ENCODE measurements at regions not wholly inside any gene's neighbourhood (a gene's known extent, or its start where the extent isn't known, plus 50 kb on each side); places are given as distances from the start of the nearest gene placed in this dataset.
A peak's percentile ranks its signal among the peaks of the same experiment; 100 is the strongest.

- Histone ChIP-seq H3K27me3 (no peaks in the 10 kb centered on the region), H3K4me1 (peaks cover 46% of the 10 kb centered on the region), H3K27ac (no peak overlapping the region), H3K36me3 (no peaks in the 10 kb centered on the region), H3K4me3 (no peak overlapping the region), H3K9me3 (replicated peaks) (no peaks in the 10 kb centered on the region)
- no peak for DNase-seq
These were observed 82.2 kb downstream of the EPDR1 start for GRCh38 chr7:38002689-38003088.

- peaks cover 18% of the 10 kb centered on the region for H3K4me1 ChIP-seq
- H3K4me3 ChIP-seq, result no peak overlapping the region
- peak overlapping the region; percentile 9; the same call in 1 of the 2 replicates for H3K27ac ChIP-seq
- no peaks in the 10 kb centered on the region for H3K36me3 ChIP-seq
- no peak for DNase-seq
- H3K27me3 ChIP-seq, result no peaks in the 10 kb centered on the region
- peaks cover 11% of the 10 kb centered on the region; the same call in 1 of the 2 replicates for H3K9me3 ChIP-seq (replicated peaks)
These were observed 86.1 kb downstream of the EPDR1 start for GRCh38 chr7:38006559-38006958.

GRCh38 chr7:38007096-38007495 is 86.7 kb downstream of the EPDR1 start:
- Histone ChIP-seq H3K9me3 (replicated peaks) (peaks cover 11% of the 10 kb centered on the region; the same call in 1 of the 2 replicates), H3K36me3 (no peaks in the 10 kb centered on the region), H3K4me3 (no peak overlapping the region), H3K27ac (peak overlapping the region; percentile 9; the same call in 1 of the 2 replicates), H3K27me3 (no peaks in the 10 kb centered on the region), H3K4me1 (peaks cover 18% of the 10 kb centered on the region)
- DNase-seq, result no peak

- H3K36me3 ChIP-seq, result no peaks in the 10 kb centered on the region
- H3K4me3 ChIP-seq, result no peak overlapping the region
- peak; percentile 64 to 65 for DNase-seq
These were observed 92.8 kb downstream of the EPDR1 start for GRCh38 chr7:38013246-38013645.

GRCh38 chr7:38016567-38016966 is 96.1 kb downstream of the EPDR1 start:
- Histone ChIP-seq H3K36me3 (no peaks in the 10 kb centered on the region), H3K27ac (no peak overlapping the region), H3K4me3 (no peak overlapping the region), H3K4me1 (peaks cover 14% of the 10 kb centered on the region), H3K9me3 (replicated peaks) (no peaks in the 10 kb centered on the region), H3K27me3 (no peaks in the 10 kb centered on the region)
- DNase-seq, result no peak

More at GRCh38 chr7:38013246-38013645, 92.8 kb downstream of the EPDR1 start:
- Histone ChIP-seq H3K27ac (0 out of 2 replicates have a peak overlapping the region, but pooled peaks have one; percentile 10), H3K4me1 (peaks cover 6% of the 10 kb centered on the region; the same call in 1 of the 2 replicates), H3K9me3 (replicated peaks) (peaks cover 11% of the 10 kb centered on the region; the same call in 1 of the 2 replicates), H3K27me3 (no peaks in the 10 kb centered on the region)

GRCh38 chr7:38017320-38017719 is 96.9 kb downstream of the EPDR1 start:
- Histone ChIP-seq H3K9me3 (replicated peaks) (no peaks in the 10 kb centered on the region), H3K4me3 (no peak overlapping the region), H3K27me3 (no peaks in the 10 kb centered on the region), H3K27ac (no peak overlapping the region), H3K4me1 (peaks cover 14% of the 10 kb centered on the region), H3K36me3 (no peaks in the 10 kb centered on the region)
- no peak for DNase-seq

- Histone ChIP-seq H3K4me1 (peaks cover 8% of the 10 kb centered on the region), H3K27me3 (no peaks in the 10 kb centered on the region), H3K36me3 (no peaks in the 10 kb centered on the region), H3K4me3 (no peak overlapping the region), H3K27ac (peak overlapping the region; percentile 41), H3K9me3 (replicated peaks) (no peaks in the 10 kb centered on the region)
- peak; percentile 33 to 39 for DNase-seq
These were observed 99.8 kb downstream of the EPDR1 start for GRCh38 chr7:38020121-38020785.

- Histone ChIP-seq H3K27ac (no peak overlapping the region), H3K36me3 (no peaks in the 10 kb centered on the region), H3K27me3 (no peaks in the 10 kb centered on the region), H3K4me3 (no peak overlapping the region), H3K4me1 (peaks cover 8% of the 10 kb centered on the region), H3K9me3 (replicated peaks) (no peaks in the 10 kb centered on the region)
- no peak for DNase-seq
These were observed 101.5 kb downstream of the EPDR1 start for GRCh38 chr7:38021892-38022291.

- Histone ChIP-seq H3K27ac (no peak overlapping the region), H3K4me3 (no peak overlapping the region), H3K4me1 (0 out of 2 replicates have a peak, but pooled peaks cover 3% of the 10 kb centered on the region), H3K9me3 (replicated peaks) (no peaks in the 10 kb centered on the region), H3K27me3 (no peaks in the 10 kb centered on the region), H3K36me3 (no peaks in the 10 kb centered on the region)
- DNase-seq, result no peak
These were observed 105.4 kb downstream of the EPDR1 start for GRCh38 chr7:38025815-38026214.

- Histone ChIP-seq H3K27ac (no peak overlapping the region), H3K4me1 (0 out of 2 replicates have a peak, but pooled peaks cover 3% of the 10 kb centered on the region), H3K36me3 (no peaks in the 10 kb centered on the region), H3K4me3 (no peak overlapping the region), H3K9me3 (replicated peaks) (no peaks in the 10 kb centered on the region), H3K27me3 (no peaks in the 10 kb centered on the region)
- no peak for DNase-seq
These were observed 107.5 kb downstream of the EPDR1 start for GRCh38 chr7:38027884-38028455.

- H3K27ac ChIP-seq, result no peak overlapping the region
- H3K36me3 ChIP-seq, result no peaks in the 10 kb centered on the region
- no peak for DNase-seq
- no peaks in the 10 kb centered on the region for H3K27me3 ChIP-seq
- H3K9me3 ChIP-seq (replicated peaks), result peaks cover 6% of the 10 kb centered on the region
- no peak overlapping the region for H3K4me3 ChIP-seq
- H3K4me1 ChIP-seq, result 0 out of 2 replicates have a peak, but pooled peaks cover 3% of the 10 kb centered on the region
These were observed 113.8 kb downstream of the EPDR1 start for GRCh38 chr7:38034062-38034908.

GRCh38 chr7:38040831-38041230 is 120.4 kb downstream of the EPDR1 start:
- DNase-seq, result peak; percentile 50 to 67
- no peaks in the 10 kb centered on the region for H3K27me3 ChIP-seq
- H3K4me3 ChIP-seq, result no peak overlapping the region
- peaks cover 2% of the 10 kb centered on the region; the same call in 1 of the 2 replicates for H3K36me3 ChIP-seq
- peaks cover 6% of the 10 kb centered on the region for H3K9me3 ChIP-seq (replicated peaks)
- H3K4me1 ChIP-seq, result peaks cover 18% of the 10 kb centered on the region
- no peak overlapping the region for H3K27ac ChIP-seq

- Histone ChIP-seq H3K4me3 (no peak overlapping the region), H3K36me3 (no peaks in the 10 kb centered on the region), H3K27me3 (no peaks in the 10 kb centered on the region), H3K9me3 (replicated peaks) (no peaks in the 10 kb centered on the region; the same call in none of the 2 replicates), H3K4me1 (no peaks in the 10 kb centered on the region), H3K27ac (no peak overlapping the region)
- no peak for DNase-seq
These were observed 128.4 kb upstream of the STARD3NL start for GRCh38 chr7:38049679-38050078.

GRCh38 chr7:38051311-38051710 is 126.7 kb upstream of the STARD3NL start:
- H3K27me3 ChIP-seq, result no peaks in the 10 kb centered on the region; the same call in 1 of the 2 replicates
- no peak for DNase-seq
- no peaks in the 10 kb centered on the region; the same call in none of the 2 replicates for H3K9me3 ChIP-seq (replicated peaks)
- no peak overlapping the region for H3K27ac ChIP-seq
- H3K4me1 ChIP-seq, result no peaks in the 10 kb centered on the region
- no peaks in the 10 kb centered on the region for H3K36me3 ChIP-seq
- no peak overlapping the region for H3K4me3 ChIP-seq

- H3K4me3 ChIP-seq, result no peak overlapping the region
- no peaks in the 10 kb centered on the region for H3K4me1 ChIP-seq
- H3K27ac ChIP-seq, result no peak overlapping the region
- no peak for DNase-seq
- no peaks in the 10 kb centered on the region; the same call in none of the 2 replicates for H3K9me3 ChIP-seq (replicated peaks)
- no peaks in the 10 kb centered on the region; the same call in 1 of the 2 replicates for H3K27me3 ChIP-seq
- H3K36me3 ChIP-seq, result no peaks in the 10 kb centered on the region
These were observed 126.3 kb upstream of the STARD3NL start for GRCh38 chr7:38051786-38052185.
